ENCODE measurements at regions not wholly inside any gene's neighbourhood (a gene's known extent, or its start where the extent isn't known, plus 50 kb on each side); places are given as distances from the start of the nearest gene placed in this dataset.

DNA sequence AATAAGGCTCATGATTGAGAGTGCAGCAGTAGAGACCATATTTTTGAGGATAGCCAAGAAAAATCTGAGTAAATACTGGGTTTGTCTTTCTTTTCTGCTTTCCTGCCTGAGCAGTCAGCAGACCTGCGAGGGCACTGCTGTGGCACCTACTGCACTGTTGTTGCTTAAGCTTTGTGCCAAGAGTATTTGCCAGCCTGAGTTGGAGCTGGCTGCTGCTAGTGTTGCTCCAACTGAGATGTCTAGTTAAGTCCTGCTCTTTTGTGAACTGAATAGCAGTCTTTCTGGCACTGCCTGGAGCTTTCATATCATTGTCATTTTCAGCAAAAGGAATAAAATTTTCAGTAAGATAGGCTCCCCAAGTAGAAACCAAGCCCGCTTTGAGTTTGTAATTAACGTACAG is 214.5 kb upstream of the P2RY1 start:
- no peak for TF ChIP-seq CTCF (IDR thresholded peaks at IDR 0.05; ENCODE audit: low read depth, low read length)

GRCh38 chr3:152621006-152621868 is 213.7 kb upstream of the P2RY1 start:
- DNase-seq (ENCODE audit: extremely low read depth, low read depth): no peak
- TF ChIP-seq CTCF (IDR thresholded peaks at IDR 0.05; ENCODE audit: low read depth, low read length): no peak

More for the DNA sequence above, 214.5 kb upstream of the P2RY1 start:
- DNase-seq (ENCODE audit: extremely low read depth, low read depth): no peak

GRCh38 chr3:152621967-152622810 is 212.7 kb upstream of the P2RY1 start:
- no peak for TF ChIP-seq CTCF (IDR thresholded peaks at IDR 0.05; ENCODE audit: low read depth, low read length)

DNA sequence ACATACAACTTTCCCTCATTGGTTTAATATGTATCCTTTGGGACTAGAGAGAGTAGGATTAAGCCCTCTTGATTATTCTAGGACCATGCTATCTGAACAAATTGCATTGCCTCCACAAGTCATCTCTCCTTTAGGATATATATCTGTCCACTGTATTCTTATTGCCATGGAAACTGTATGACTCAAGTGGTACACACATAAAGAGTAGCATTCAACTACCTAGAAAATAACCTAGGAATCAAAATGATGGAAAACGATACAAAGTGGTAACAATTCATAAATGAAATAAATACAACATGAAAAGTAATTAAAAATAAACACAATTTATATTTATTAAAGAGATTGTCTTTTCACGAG is 212.1 kb upstream of the P2RY1 start:
- no peak for TF ChIP-seq CTCF (IDR thresholded peaks at IDR 0.05; ENCODE audit: low read depth, low read length)
- DNase-seq (ENCODE audit: extremely low read depth, low read depth): no peak

More at GRCh38 chr3:152621967-152622810, 212.7 kb upstream of the P2RY1 start:
- DNase-seq (ENCODE audit: extremely low read depth, low read depth): no peak

GRCh38 chr3:152623286-152623911 is 211.5 kb upstream of the P2RY1 start:
- no peak for DNase-seq (ENCODE audit: extremely low read depth, low read depth)
- TF ChIP-seq CTCF (IDR thresholded peaks at IDR 0.05; ENCODE audit: low read depth, low read length): no peak

DNA sequence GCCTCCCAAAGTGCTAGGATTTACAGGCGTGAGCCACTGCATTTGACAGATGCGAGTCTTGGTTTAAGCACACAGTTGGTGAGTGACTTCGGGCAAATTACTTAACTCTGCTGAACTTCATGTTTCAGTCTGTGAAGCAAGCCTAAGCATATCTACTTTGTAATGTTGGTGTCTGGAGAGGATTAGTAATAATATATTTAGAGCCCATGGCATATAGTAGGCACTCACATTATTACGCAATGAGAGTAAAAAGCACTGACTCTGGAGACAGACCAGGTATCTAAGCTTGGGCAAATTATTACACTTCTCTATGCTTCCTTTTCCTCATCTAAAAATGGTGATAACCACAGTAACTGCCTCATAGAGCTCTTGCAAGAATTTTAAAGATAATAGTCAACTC is 208.7 kb upstream of the P2RY1 start:
- DNase-seq (ENCODE audit: extremely low read depth, low read depth): no peak
- TF ChIP-seq CTCF (IDR thresholded peaks at IDR 0.05; ENCODE audit: low read depth, low read length): no peak

All from AG09319 (cell line).